HepG2 (cell line): ENCODE measurements at regions not wholly inside any gene's neighbourhood (a gene's known extent, or its start where the extent isn't known, plus 50 kb on each side); places are given as distances from the start of the nearest gene placed in this dataset.

Experiments
- ATAC-seq: fragments of 200-7000 bp; cut with Tn5 transposase; 3 replicates; pipeline ENCODE4 v1.9.1; 2020; ENCODE audit warnings: mild to moderate bottlenecking, moderate library complexity
- BruUV-seq: library from RNA; stranded (reverse); fragments of 400-500 nt; replicated peaks from 2 replicates; lab custom pipeline; 2021; lab: Mats Ljungman, UMichigan
- CTCF ChIA-PET: fragments of 300-600 bp; formaldehyde crosslinking; extraction: SDS; loops from one replicate; lab custom pipeline; 2021; ENCODE audit warnings: low total read pairs, inconsistent platforms, low intra/inter-chr PET ratio; lab: Yijun Ruan, JAX
- POLR2A ChIA-PET: fragments of 350-600 bp; sonication (Branson Sonifier 250); formaldehyde crosslinking; loops from one replicate; lab custom pipeline; 2020; ENCODE audit warnings: antibody characterized with exemption, inconsistent platforms; lab: Yijun Ruan, JAX
- DNase-seq: peaks from one replicate; pipeline ENCODE4 v3.0.0-alpha.2; 2015; ENCODE audit warnings: low spot score
- FAIRE-seq: peaks from 3 replicates; lab custom pipeline; 2011; peaks lifted over from hg19 to GRCh38; lab: Jason Lieb, UNC
- H2AFZ ChIP-seq: one replicate; pipeline ENCODE4 v1.6.1; 2011; ENCODE audit warnings: low read length, inconsistent platforms
- H3K27ac ChIP-seq: fragments of 300-600 bp; 3 replicates; pipeline ENCODE4 v1.8.0; 2011; ENCODE audit warnings: mixed run types, mild to moderate bottlenecking, mixed read lengths, low read length, inconsistent platforms; ENCODE audit not compliant: insufficient read depth; ENCODE audit errors: extremely low read length
- H3K27me3 ChIP-seq, 2 experiments: fragments of 200-600 bp in 1 of 2; 2 replicates in 1 of 2; 3 replicates in 1 of 2; pipeline versions ENCODE4 v1.6.0 to v1.8.0; 2011; ENCODE audit warnings: low read length in 2 of 2, mild to moderate bottlenecking in 2 of 2, moderate library complexity in 2 of 2, inconsistent platforms in 1 of 2; ENCODE audit not compliant: insufficient read depth in 2 of 2, control insufficient read depth in 1 of 2
- H3K36me3 ChIP-seq, 2 experiments: fragments of 200-600 bp in 1 of 2; replicated peaks in 1 of 2; 2 replicates in 1 of 2; 3 replicates in 1 of 2; pipeline versions ENCODE4 v1.5.1 to v1.8.0; 2011; ENCODE audit warnings: low read length in 2 of 2, inconsistent platforms in 1 of 2; ENCODE audit not compliant: insufficient read depth in 2 of 2, control insufficient read depth in 1 of 2
- H3K4me1 ChIP-seq: 2 replicates; pipeline ENCODE4 v1.5.1; 2012; ENCODE audit warnings: low read length, inconsistent platforms; ENCODE audit not compliant: insufficient read depth
- H3K4me2 ChIP-seq: 2 replicates; pipeline ENCODE4 v1.6.0; 2011; ENCODE audit warnings: low read depth, low read length, inconsistent platforms
- H3K4me3 ChIP-seq, 3 experiments: fragments of 200-600 bp in 1 of 3; sonication (generic), shearing (Covaris generic) in 1 of 3; replicated peaks in 1 of 3; 2 replicates each; pipeline ENCODE4 v1.5.1; 2011 to 2016; ENCODE audit warnings: low read length in 3 of 3, inconsistent platforms in 2 of 3, low read depth in 2 of 3, mild to moderate bottlenecking in 2 of 3, control low read depth in 1 of 3, mixed read lengths in 1 of 3; ENCODE audit not compliant: insufficient read depth in 1 of 3
- H3K79me2 ChIP-seq: one replicate; pipeline ENCODE4 v1.6.1; 2011; ENCODE audit warnings: low read length, inconsistent platforms; ENCODE audit not compliant: insufficient read depth
- H3K9ac ChIP-seq: 2 replicates; pipeline ENCODE4 v1.6.0; 2011; ENCODE audit warnings: mild to moderate bottlenecking, low read depth, low read length, inconsistent platforms; ENCODE audit not compliant: insufficient read depth
- H3K9me3 ChIP-seq: 2 replicates; pipeline ENCODE4 v1.5.1; 2012; ENCODE audit warnings: mild to moderate bottlenecking, low read length
- H4K20me1 ChIP-seq: 2 replicates; pipeline ENCODE4 v1.6.0; 2011; ENCODE audit warnings: inconsistent platforms, mild to moderate bottlenecking, low read length, moderate library complexity; ENCODE audit not compliant: insufficient read depth
- HES4 ChIP-seq: sonication (generic); formaldehyde crosslinking; IDR thresholded peaks from 2 replicates; pipeline ENCODE4 v1.9.0; 2021; ENCODE audit warnings: mild to moderate bottlenecking, missing genetic modification reagents, borderline replicate concordance
- HMGXB3 ChIP-seq: sonication (generic); formaldehyde crosslinking; IDR thresholded peaks from 2 replicates; pipeline ENCODE4 v1.4.0; 2020; ENCODE audit warnings: missing genetic modification reagents, borderline replicate concordance
- HNRNPK ChIP-seq: fragments of 200-400 bp; formaldehyde crosslinking; IDR thresholded peaks from 2 replicates; pipeline ENCODE4 v1.6.1; 2018; ENCODE audit warnings: low read length, low read depth, moderate library complexity, mild to moderate bottlenecking; ENCODE audit not compliant: poor library complexity, severe bottlenecking
- HNRNPLL ChIP-seq: fragments of 200-400 bp; formaldehyde crosslinking; IDR thresholded peaks from 2 replicates; pipeline ENCODE4 v1.6.1; 2017; ENCODE audit warnings: mild to moderate bottlenecking, low read depth, low read length; ENCODE audit not compliant: poor library complexity, severe bottlenecking
- LCORL ChIP-seq, 2 experiments: fragments of 450-650 bp in 1 of 2; sonication (generic) in 1 of 2; formaldehyde crosslinking in 1 of 2; IDR thresholded peaks; 2 replicates each; pipeline versions ENCODE4 v1.5.0 to v1.6.1; 2017 to 2020; ENCODE audit warnings: antibody characterized with exemption in 1 of 2, missing genetic modification reagents in 1 of 2
- ZBTB3 ChIP-seq: sonication (generic); formaldehyde crosslinking; IDR thresholded peaks from 2 replicates; pipeline ENCODE4 v1.4.0; 2020; ENCODE audit warnings: low read depth, mild to moderate bottlenecking, moderate library complexity, missing genetic modification reagents, borderline replicate concordance
- ZNF205 ChIP-seq: IDR thresholded peaks from 2 replicates; pipeline ENCODE4 v1.6.1; 2018; ENCODE audit warnings: missing biosample characterization, missing genetic modification reagents
- ZNF383 ChIP-seq: sonication (generic); formaldehyde crosslinking; IDR thresholded peaks from 2 replicates; pipeline ENCODE4 v1.4.0; 2020; ENCODE audit warnings: missing genetic modification reagents, mild to moderate bottlenecking, borderline replicate concordance
- ZNF512 ChIP-seq: sonication (generic); formaldehyde crosslinking; IDR thresholded peaks from 2 replicates; pipeline ENCODE4 v1.4.0; 2020; ENCODE audit warnings: mild to moderate bottlenecking, missing genetic modification reagents
- ZNF556 ChIP-seq: sonication (generic); formaldehyde crosslinking; IDR thresholded peaks from 2 replicates; pipeline ENCODE4 v1.4.0; 2020; ENCODE audit warnings: mild to moderate bottlenecking, missing genetic modification reagents, borderline replicate concordance
- ZNF572 ChIP-seq: sonication (generic); formaldehyde crosslinking; IDR thresholded peaks from 2 replicates; pipeline ENCODE4 v1.5.1; 2020; ENCODE audit warnings: mild to moderate bottlenecking, missing genetic modification reagents
- WGBS: methylation state at CpG from one replicate; pipeline ENCODE4 v1.1.6; 2017; ENCODE audit warnings: low lambda C conversion rate; 5-methylcytosine and 5-hydroxymethylcytosine counted together
- in situ Hi-C: cut with HindIII; loops from 2 replicates; pipeline ENCODE4 v1.10.0; 2017; ENCODE audit warnings: low pct_unique_long_range_greater_than_20kb; ENCODE audit not compliant: extremely low pct_ligation_motif_present
- intact Hi-C: fragments of 100-400 bp; cut with micrococcal nuclease; formaldehyde crosslinking; loops from one replicate; pipeline ENCODE4 v1.10.0; 2022; ENCODE audit not compliant: unreplicated experiment

GRCh38 chr2:190805126-190805525 is 75.5 kb upstream of the GLS start:
- TF ChIP-seq ZNF512 (CRISPR knock-in tag) (peak; percentile 80; the same call in 1 of the 2 replicates), HES4 (CRISPR knock-in tag) (no peak), HNRNPK (peak; percentile 16)
- Histone ChIP-seq H4K20me1 (no peaks in the 10 kb centered on the region), H3K9ac (no peak overlapping the region), H3K79me2 (peaks cover 25% of the 10 kb centered on the region), H2AFZ (no peak overlapping the region), H3K4me2 (no peak overlapping the region), H3K4me1 (peaks cover 62% of the 10 kb centered on the region), H3K4me3 (no peak overlapping the region), H3K27me3 (no peaks in the 10 kb centered on the region), H3K36me3 (no peaks in the 10 kb centered on the region; a peak in 1 of 5 replicates), H3K27ac (no peak overlapping the region), H3K9me3 (no peaks in the 10 kb centered on the region)
- FAIRE-seq, result no peak
- intact Hi-C loops, result loop anchor here (10.0 kb wide), 1 partner anchor 270 kb away; the partner anchor contains the start of gene NEMP2
- BruUV-seq, result no TSS peak
- no peak for DNase-seq
- CTCF ChIA-PET, result no interaction called here
- no peak for ATAC-seq
- POLR2A ChIA-PET, result no interaction called here
- 98% methylated on average over 1 of the region's 1 CpG for whole genome bisulfite sequencing
- in situ Hi-C loops, result no loop called here

- no peaks in the 10 kb centered on the region for H3K9me3 ChIP-seq
- intact Hi-C loops (loop anchor here (10.0 kb wide), 1 partner anchor 271 kb away; the partner anchor contains the start of gene NEMP2), in situ Hi-C loops (no loop called here)
- BruUV-seq, result no TSS peak
- no peaks in the 10 kb centered on the region for H3K27me3 ChIP-seq
- CTCF ChIA-PET, result no interaction called here
- H3K4me2 ChIP-seq, result no peak overlapping the region
- no peak overlapping the region for H2AFZ ChIP-seq
- H3K4me1 ChIP-seq, result peaks cover 69% of the 10 kb centered on the region
- no peaks in the 10 kb centered on the region; a peak in 1 of 5 replicates for H3K36me3 ChIP-seq
- POLR2A ChIA-PET, result no interaction called here
- peaks cover 33% of the 10 kb centered on the region for H3K79me2 ChIP-seq
- H3K9ac ChIP-seq, result no peak overlapping the region
- FAIRE-seq, result no peak
- no peak for DNase-seq
- no peak overlapping the region for H3K4me3 ChIP-seq
- TF ChIP-seq ZNF205 (CRISPR knock-in tag) (no peak), HNRNPLL (no peak), ZNF572 (no peak), HMGXB3 (CRISPR knock-in tag) (no peak), ZBTB3 (no peak), LCORL (IDR thresholded peaks at IDR 0.05) (no peak), LCORL (CRISPR knock-in tag; IDR thresholded peaks at IDR 0.05) (no peak), ZNF383 (no peak), ZNF556 (CRISPR knock-in tag) (no peak)
- H3K27ac ChIP-seq, result no peak overlapping the region
- 90% methylated on average over 3 of the region's 3 CpGs for WGBS
- H4K20me1 ChIP-seq, result no peaks in the 10 kb centered on the region
- ATAC-seq, result no peak
Observed at GRCh38 chr2:190805843-190806242, 74.8 kb upstream of the GLS start.
